HPDE6-E6E7 (cell line): ENCODE measurements at regions not wholly inside any gene's neighbourhood (a gene's known extent, or its start where the extent isn't known, plus 50 kb on each side); places are given as distances from the start of the nearest gene placed in this dataset.
"Not testable (repeated sequence)": the region's sequence is repeated elsewhere in the genome, so short reads cannot be mapped to it uniquely, and the experiment has no call there.

ENCODE experiments used
- DNase-seq: peaks from one replicate; pipeline ENCODE4 v3.0.0; 2011; ENCODE audit warnings: missing footprints; ENCODE audit errors: extremely low spot score

DNA sequence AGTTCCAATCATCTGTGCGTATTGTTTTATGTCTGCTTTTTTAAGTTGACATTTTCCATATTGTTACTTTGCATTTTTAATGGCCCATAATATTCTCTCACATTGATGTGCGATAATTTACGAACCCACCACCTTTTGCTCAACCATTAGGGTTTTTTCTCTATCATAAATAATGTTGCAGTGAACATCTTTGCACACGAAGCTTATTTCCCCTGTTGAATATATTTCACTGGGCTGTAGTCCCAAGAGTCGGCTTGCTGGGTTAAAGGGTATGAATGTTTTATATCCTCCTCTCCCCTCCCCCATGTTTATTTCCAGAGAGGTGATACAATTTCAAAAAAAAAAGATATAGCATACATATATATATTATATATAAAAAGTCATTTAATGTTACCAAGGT, 272.7 kb upstream of the RGMA start:
- DNase-seq, result no peak

DNA sequence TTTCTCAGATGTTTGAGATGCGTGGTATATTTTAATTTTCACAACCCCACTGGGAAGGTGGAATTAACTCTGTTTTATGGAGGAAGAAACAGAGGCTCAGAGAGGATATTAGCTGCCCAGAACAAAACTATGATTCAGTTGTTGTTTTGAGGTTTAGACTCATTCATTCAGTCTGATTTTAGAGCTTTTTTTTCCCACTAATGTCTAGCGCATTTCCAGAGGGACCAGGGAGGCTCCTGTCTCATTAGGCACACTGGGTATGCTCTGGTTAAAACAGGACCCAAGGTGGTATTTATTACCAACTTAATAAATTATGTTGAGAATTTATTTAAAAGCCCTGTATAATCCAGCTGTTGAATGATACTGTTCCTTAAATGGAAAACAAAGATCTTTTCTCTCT, 272.0 kb upstream of the RGMA start:
- DNase-seq, result no peak

DNA sequence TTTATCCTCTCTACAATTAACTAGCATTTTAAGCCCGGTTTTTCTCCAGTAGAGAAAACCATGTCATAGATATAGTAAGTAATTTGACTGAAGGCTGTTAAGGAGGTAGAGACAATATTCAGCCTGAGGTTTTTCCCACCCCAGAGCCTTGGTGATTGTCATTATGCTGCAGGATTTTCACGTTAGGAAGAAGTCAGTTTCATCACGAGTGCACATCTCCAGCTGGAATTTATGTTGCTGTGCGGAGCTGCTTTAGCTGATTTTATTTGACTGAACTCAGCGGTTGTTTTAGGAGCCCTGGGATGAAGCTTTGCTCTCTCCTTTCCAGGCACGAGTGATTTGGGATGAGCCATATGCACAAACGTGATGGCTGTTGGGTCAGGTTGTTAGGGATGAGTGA, 271.3 kb upstream of the RGMA start:
- no peak for DNase-seq

DNA sequence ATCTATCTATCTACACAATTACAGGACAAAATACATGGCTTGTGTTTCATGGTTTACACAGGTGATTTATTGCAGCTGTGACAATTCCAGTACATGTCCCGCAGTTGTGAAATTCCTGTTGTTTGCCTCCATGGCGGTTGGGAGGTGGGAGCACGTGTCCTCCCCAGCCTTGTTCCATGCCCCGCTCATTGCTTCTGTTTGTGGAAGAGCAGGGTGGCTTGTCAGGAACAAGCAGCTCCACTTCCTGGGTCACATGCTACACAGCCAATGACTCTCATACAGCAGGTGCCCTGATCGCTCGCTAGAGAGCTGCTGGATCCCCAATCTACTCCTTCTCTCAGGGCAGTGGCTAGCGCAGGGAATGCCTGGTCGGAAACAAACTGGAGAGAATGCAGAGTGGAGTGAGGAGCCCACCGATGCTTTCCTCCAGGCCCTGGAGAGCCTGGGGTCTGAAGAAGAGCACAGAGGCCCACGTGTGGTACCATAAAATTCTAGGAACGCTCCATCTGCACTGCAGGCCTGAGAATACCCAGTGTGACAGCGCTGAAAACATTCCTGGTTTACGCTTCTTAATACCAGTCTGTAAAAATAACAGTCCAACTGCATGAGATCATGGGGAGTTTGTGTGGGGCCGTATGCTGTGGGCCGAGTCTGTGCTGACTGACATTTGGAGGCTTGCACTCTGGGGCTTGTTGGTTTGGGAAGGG, 270.6 kb upstream of the RGMA start:
- no peak for DNase-seq

DNA sequence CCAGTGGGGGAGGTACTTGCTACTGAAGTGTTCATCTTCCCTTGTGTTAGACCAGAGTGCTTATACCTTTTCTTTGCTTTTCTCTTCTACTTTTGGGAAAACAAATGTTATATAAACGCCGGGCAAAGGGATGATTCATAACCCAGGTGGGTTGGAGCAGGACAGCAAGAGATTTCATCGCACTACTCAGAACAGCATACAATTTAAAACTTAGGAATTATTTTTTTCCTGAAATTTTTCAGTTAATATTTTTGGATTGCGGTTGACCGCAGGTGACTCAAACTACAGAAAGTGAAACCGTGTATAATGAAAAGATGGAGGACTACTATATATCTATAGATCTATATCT, 270.0 kb upstream of the RGMA start:
- no peak for DNase-seq

DNA sequence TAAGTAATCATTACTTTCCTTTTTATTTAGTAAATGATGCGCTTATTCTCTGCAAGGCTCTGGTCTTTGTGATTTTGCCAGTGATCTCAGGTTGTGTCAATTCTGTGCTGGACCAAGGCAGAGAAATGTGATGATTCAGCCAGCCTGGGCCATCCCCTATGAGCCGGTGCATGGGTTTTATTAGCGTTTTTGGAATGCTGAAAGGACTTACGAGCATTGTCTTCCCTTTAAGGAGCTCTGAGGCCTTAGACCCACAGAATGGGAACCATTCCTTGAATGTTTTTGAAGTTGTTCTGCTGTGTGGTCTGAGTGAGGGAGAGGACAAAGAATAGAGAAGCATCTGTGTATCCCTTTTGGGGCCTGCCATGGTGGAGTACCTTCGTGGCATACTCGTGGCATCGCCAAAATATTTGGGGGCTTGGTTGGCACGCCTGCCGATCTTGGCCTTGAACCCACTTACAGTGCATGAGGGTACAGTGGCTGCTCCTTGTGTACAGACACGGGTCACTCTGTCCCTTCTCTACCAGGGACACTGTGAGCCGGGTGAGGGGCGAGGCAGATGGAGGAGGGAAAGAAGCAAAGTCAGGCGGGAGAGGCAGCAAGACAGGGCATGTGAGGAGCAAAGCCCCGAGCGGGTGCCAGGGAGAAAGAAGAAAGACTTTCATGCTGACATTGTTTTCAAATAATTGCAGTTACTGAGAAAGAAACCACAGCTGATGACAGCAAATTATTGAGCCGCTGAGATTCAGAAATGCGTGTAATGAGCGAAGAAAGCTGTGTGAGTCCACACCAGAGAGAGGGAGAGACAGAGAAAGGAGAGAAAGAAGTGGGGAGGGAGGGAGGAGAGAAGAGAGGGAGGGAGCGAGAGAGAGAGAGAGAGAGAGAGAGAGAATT, 269.4 kb upstream of the RGMA start:
- DNase-seq, result no peak

DNA sequence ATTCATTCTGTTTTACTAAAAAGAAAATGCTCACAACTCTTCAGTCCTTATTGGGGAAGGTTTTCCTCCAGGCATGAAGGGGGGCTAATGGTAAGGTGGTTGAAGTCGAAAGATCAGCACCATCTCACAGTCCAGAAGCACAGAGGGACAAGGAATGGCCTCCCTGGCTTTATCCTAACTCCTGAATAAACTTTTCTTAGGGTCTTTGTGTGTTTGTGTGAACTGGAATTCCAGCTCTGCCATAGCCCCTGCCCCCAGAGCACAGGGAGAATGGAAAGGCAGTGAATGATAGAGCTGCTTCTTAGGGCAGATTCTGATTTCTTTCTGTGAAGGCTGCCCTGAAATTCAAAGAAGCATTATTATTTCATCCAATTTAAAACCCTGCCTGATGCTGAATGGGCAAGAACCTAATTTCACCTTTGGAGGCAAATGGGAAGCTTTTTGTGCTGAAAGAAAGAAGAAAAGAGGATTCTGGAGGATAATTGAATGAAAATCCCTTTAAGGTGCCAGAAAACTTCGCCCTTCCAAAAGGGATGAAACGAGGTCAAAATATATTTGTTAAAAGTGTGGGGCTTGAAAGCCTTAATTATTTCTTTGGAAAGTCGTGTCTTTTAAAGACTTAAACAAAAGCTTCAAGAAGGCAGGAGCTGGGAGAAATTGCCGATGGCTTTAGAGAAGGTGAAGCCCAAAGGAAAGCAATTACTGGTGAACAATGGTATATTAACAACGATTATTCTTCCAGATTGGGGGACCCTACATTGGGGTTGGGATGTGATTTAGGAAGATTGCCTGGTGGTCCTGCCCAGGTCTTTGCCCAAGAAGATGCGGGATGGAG, 259.9 kb upstream of the RGMA start:
- DNase-seq, result no peak

DNA sequence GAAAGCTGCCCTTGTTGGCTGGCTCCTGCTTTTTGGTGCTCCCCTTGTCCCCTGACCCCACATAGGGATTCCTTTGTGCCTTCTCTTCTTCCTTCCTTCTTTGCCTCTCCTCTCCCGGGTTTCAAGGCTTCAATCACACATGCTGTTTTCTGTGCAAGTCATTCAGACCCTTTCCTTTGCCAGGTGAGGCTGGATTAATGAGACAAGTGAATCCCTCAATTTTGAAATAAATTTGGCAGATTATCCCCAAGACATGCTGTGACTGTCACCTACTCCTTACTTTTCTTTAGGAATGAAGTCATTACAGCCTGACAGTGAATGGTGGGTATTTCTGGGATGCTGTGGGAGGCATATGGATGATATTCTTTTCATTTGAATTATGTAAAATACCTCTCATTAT, 259.0 kb upstream of the RGMA start:
- DNase-seq, result no peak

DNA sequence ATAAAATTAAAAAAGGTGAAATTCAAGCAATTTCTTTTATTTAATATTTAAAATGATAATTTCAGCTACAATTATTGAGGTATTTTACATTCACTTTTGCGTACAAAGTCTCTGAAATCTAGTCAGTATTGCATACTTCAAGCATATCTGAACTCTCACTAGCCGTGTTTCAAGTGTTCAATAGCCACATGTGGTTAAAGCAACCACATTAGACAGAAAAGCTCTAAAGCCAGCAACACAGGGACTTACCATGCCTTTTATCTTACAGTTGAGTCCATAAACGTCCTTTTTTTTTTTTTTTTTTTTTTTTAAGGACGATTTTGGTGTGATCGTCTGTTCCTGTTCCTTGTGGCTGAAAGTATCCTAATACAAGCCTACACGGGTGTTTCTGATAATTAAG, 257.0 kb upstream of the RGMA start:
- no peak for DNase-seq

DNA sequence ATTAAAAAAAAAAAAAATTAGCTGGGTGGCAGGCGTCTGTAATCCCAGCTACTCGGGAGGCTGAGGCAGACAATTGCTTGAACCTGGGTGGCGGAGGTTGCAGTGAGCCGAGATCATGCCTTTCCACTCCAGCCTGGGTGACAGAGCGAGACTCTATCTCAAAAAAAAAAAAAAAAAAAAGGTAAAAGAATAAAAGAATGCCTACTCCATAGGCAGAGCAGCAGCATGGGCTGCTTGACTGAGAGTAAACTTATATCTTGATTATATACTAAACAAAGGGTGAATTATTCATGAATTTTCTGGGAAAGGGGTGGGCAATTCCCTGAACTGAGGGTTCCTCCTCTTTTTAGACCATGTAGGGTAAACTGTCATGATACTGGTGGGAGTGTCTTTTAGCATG, 254.4 kb upstream of the RGMA start:
- not testable (repeated sequence) for DNase-seq

DNA sequence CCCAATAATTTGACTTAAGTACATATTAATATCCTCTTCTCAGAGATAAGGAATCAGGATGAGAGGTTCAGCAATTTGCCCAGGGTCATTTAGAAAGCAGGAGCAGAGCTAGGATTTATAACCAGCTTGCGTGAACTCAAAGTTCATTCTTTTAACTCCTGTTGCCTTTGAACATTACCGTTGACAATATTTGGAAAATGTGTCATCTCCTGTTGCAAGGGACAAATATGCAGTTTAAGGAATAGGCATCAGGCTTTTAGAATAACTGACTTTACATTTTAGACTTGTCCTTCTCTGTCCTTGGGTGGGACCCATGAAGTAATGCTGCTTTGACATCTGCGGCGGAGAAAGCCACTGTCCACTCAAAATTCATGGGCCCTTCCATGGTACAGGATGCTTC, 252.2 kb upstream of the RGMA start:
- no peak for DNase-seq

DNA sequence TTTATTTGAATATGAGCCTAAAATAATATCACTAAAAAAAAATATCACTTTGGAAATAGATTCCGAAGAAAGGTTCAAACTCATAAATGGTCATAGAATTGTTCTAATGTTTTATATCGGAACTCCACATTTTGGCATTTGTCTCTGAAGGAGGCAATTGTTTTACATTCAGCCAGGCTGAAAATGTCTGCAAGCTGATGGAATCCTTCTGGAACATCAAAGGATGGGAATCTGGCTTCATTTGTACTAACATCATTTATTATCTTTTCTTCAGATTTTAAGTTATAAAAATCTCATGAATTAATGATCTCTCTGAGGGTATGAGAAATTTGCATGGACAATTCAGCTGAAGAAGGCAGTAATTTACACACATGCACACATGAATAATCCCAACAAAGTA, 251.4 kb upstream of the RGMA start:
- no peak for DNase-seq

DNA sequence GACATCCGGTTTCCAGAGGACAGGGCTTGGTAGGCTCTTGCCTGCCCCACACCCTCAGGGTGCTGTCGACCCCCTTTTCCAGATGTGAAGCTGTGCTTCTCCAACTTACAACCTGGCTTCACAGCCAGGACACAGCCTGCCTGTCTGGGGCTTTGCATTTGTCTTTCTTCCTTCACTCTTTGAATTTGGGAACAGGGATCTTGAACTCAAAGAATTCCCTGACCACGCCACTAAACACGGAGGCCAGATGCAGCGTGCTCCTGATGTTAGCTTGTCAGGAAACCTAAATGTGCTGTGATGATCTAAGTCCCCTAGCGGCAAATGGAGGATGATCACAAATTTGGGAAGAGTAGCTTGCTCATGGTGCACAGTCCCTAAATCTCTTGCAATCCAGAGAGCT, 244.8 kb upstream of the RGMA start:
- no peak for DNase-seq

DNA sequence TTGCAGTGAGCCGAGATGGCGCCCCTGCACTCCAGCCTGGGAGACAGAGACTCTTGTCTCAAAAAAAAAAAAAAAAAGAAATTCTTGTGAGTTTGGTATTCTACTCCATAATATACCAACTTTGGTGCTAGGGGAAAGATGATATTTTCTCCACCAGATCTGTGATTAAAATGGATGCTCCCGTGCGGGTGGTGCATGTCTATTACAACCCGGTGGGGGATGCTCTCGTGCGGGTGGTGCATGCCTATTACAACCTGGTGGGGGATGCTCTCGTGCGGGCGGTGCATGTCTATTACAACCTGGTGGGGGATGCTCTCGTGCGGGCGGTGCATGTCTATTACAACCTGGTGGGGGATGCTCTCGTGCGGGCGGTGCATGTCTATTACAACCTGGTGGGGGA, 244.1 kb upstream of the RGMA start:
- not testable (repeated sequence) for DNase-seq

DNA sequence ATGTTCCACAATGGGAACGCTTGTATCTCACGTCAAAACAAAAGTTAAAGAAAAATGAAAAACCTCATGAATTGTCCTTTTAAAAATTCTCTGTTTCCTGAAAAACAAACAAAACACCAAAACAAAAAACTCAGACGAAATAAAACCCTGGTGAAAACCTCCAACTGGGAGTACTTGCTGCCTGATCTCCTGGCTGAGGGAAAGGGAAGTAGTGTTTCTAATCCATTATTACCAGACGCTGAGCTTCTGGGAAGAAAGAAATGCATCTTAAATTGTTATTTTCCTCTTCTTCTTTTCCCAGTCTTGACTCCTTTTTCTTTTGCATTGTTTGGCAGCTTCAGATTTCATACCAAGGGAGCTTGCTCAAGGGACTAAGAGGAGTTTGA, 243.2 kb upstream of the RGMA start:
- DNase-seq, result no peak

DNA sequence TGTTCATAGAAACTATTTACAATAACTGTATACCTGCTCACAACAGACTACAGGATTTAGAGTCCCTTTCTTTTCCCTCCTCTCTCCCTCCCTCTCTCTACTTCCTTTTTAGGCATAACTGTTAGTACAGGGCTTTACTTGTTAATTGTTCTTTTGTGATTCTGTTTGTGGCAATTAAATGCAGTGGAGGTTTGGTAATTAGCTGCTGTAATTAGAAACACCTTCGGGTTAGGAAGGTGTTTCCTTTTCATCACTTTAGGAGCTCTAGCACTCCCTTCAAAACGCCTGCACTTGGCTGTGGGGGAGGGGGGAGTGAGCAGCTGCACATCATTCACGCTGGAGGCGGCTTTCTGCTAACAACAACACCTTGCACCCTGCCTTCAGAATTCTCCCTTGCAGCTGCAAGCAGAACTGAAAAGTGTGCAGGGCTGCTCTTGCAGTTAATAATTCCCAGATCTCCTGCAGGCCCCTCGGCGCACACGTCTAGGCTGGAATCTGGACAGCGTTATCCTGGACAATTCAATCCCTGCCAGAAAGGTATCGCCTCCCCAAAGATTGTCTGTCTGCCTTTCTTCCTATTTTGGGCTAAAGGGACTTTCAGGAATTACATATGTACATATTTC, 242.6 kb upstream of the RGMA start:
- DNase-seq, result no peak

DNA sequence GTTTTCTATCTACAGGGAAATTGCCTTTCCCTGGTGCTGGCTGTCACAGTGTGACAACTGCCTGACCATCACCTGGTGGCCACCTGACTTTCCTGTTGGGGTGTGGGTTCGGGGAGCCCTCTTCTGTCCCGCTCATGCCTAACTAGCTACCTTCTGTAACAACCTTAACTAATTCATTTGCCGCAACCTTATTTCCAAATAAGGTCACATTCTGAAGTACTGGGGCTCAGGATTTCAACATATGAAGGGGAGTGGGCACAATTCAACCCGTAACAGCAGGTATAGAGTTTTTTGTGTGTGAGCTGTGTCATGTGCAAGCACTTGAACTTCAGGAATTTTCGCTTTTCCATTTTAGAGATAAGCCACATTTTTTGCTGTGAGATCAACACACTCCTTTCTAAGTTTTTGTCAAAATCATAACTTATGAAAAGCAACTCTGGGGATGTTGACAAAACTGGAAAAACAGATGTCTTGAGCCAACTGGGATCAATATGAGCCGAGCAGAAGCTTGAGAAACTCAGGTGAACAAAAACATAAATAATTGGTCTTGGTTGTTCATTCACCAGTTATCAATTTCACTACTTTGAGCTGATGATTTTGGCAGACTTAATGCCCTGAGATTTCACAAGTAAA, 242.0 kb upstream of the RGMA start:
- no peak for DNase-seq

DNA sequence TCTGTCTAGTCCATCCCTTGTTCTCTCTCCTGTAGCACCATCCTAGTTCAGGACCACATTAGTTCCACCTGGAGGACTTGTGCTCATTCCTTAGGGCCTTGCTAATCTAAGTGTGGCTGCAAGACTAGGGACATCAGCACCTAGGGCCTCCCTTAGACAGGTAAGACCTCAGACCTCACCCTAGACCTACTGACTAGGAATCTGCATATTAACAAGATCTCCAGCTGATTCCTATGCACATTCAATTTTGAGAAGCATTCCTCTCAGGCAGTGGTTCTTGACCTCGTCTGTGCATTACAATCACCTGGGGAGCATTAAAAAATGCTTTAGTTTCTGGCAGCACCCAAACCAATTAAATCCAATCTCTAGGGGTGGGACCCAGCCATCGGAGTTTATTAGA, 238.4 kb upstream of the RGMA start:
- no peak for DNase-seq

DNA sequence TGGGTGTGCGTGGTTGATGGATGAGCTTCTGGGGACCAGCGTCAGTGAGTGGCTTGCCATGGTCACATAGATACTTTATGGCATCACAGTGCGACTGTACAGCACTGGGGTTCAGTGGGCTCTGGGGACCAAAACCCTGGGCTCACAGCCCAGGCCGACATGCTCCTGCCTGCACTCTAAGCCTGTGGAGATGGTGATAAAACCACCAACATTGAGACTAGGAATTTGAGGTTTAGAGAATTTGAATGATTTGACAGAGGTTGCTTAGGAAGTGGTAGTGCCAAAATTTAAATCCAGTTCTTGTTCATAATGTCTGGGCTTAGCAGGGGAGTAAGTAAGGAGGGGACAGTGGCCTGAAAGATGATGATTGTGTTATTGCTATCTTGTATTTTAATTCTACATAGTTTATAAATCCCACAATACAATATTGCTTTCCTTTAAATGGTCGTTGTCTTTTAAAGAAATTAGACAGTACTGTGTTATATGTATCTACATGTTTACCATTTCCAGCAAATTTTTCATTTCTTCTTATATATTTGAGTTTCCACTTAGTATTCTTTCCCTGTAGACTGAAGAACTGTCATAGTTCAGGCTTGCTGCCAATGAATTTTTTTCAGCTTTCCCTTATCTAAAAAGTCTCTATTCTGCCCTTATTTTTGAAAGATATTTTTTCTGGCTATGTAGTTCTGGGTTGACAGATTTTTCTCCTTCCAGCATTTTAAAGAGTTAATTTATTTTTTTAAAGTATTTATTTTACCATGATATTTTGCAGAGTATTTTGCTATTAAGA, 235.4 kb upstream of the RGMA start:
- DNase-seq, result no peak

DNA sequence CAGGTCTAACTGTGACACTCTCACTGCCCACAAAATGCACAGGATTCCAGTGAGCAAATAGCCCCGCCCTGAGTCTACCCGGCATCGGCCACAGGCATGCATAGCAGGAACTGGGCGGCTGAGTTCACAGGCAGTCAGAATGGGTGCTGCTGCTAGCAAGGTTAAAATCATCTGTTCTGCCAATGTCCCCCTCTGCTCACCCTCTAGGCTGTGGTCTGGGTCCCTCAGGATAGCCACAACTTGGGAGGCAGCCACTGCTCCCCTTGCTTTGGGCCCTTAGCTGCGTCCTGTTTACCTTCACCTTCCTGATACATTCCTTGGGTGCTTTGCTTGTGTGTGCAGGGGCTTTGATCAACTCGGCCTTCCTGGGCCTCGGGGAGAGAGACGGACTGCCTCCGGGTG, 232.9 kb upstream of the RGMA start:
- DNase-seq, result no peak
